T-cell (primary cell): ENCODE measurements at regions not wholly inside any gene's neighbourhood (a gene's known extent, or its start where the extent isn't known, plus 50 kb on each side); places are given as distances from the start of the nearest gene placed in this dataset.
"Not testable (repeated sequence)": the region's sequence is repeated elsewhere in the genome, so short reads cannot be mapped to it uniquely, and the experiment has no call there.

Experiments used
- ATAC-seq, 4 experiments: fragments of 200-7000 bp in 3 of 4; fragments of 150-1000 bp in 1 of 4; cut with Tn5 transposase; replicated peaks in 1 of 4; 1 replicate in 3 of 4; 2 replicates in 1 of 4; pipeline ENCODE4 v1.10.0; 2021; ENCODE audit warnings: moderate library complexity in 3 of 4, mild to moderate bottlenecking in 2 of 4, moderate number of reproducible peaks in 1 of 4
- CTCF ChIA-PET, 2 donors: fragments of 300-600 bp; sonication (Branson Sonifier 250); formaldehyde crosslinking; loops; one replicate each; lab custom pipeline; 2022; ENCODE audit warnings: antibody characterized with exemption in 2 of 2; lab: Charles Lee
- POLR2A ChIA-PET, 2 donors: fragments of 300-600 bp; sonication (Branson Sonifier 250); formaldehyde crosslinking; loops; one replicate each; lab custom pipeline; 2022; ENCODE audit warnings: antibody characterized with exemption in 2 of 2; lab: Charles Lee
- DNase-seq, 35 experiments: peaks; one replicate each; pipeline versions ENCODE4 v3.0.0 to v3.0.0-alpha.2; 2013 to 2023
- H3K27ac ChIP-seq: one replicate; pipeline ENCODE4 v1.5.1; 2013; ENCODE audit warnings: low read length
- H3K27me3 ChIP-seq, 2 experiments: replicated peaks in 1 of 2; 1 replicate in 1 of 2; 2 replicates in 1 of 2; pipeline versions ENCODE4 v1.6.1 to v1.7.0; 2013; ENCODE audit warnings: low read length in 1 of 2, mixed read lengths in 1 of 2; ENCODE audit not compliant: control insufficient read depth in 2 of 2, insufficient read depth in 2 of 2; ENCODE audit errors: extremely low read depth in 1 of 2
- H3K36me3 ChIP-seq, 2 donors: 1 replicate in 1 of 2; 2 replicates in 1 of 2; pipeline versions ENCODE4 v1.6.1 to v1.7.0; 2013; ENCODE audit warnings: low read length in 1 of 2; ENCODE audit not compliant: control insufficient read depth in 2 of 2, insufficient read depth in 1 of 2; ENCODE audit errors: extremely low read depth in 1 of 2
- H3K4me1 ChIP-seq, 2 experiments: 1 replicate in 1 of 2; 2 replicates in 1 of 2; pipeline versions ENCODE4 v1.6.1 to v1.7.0; 2013; ENCODE audit warnings: low read length in 2 of 2, mixed read lengths in 1 of 2; ENCODE audit not compliant: insufficient read depth in 2 of 2, control insufficient read depth in 1 of 2; ENCODE audit errors: extremely low read depth in 1 of 2
- H3K4me3 ChIP-seq, 2 donors: 1 replicate in 1 of 2; 2 replicates in 1 of 2; pipeline versions ENCODE4 v1.5.1 to v1.7.0; 2013; ENCODE audit warnings: mild to moderate bottlenecking in 2 of 2, low read length in 1 of 2, moderate library complexity in 1 of 2; ENCODE audit not compliant: control insufficient read depth in 1 of 2; ENCODE audit errors: extremely low read depth in 1 of 2
- H3K9me3 ChIP-seq: 2 replicates; pipeline ENCODE4 v1.7.0; 2013
- H3K27ac Mint-ChIP-seq, 2 donors: one replicate each; pipeline ENCODE4 v1.8.0; 2020 to 2021; ENCODE audit warnings: mild to moderate bottlenecking in 2 of 2, mixed read lengths in 2 of 2
- H3K27me3 Mint-ChIP-seq, 2 donors: one replicate each; pipeline ENCODE4 v1.8.0; 2021 to 2022; ENCODE audit warnings: mixed read lengths in 2 of 2
- H3K36me3 Mint-ChIP-seq: one replicate; pipeline ENCODE4 v1.8.0; 2021; ENCODE audit warnings: mixed read lengths
- H3K4me1 Mint-ChIP-seq, 3 donors: one replicate each; pipeline ENCODE4 v1.8.0; 2020 to 2022; ENCODE audit warnings: mixed read lengths in 3 of 3, mild to moderate bottlenecking in 1 of 3
- H3K4me3 Mint-ChIP-seq, 3 donors: one replicate each; pipeline ENCODE4 v1.8.0; 2020 to 2022; ENCODE audit warnings: mild to moderate bottlenecking in 3 of 3, mixed read lengths in 3 of 3, moderate library complexity in 3 of 3
- H3K9me3 Mint-ChIP-seq, 3 donors: one replicate each; pipeline ENCODE4 v1.8.0; 2020 to 2022; ENCODE audit warnings: mixed read lengths in 3 of 3
- WGBS: methylation state at CpG from one replicate; pipeline ENCODE4 v1.1.5; 2013; ENCODE audit warnings: missing lambda C conversion rate; ENCODE audit not compliant: insufficient coverage; 5-methylcytosine and 5-hydroxymethylcytosine counted together

DNA sequence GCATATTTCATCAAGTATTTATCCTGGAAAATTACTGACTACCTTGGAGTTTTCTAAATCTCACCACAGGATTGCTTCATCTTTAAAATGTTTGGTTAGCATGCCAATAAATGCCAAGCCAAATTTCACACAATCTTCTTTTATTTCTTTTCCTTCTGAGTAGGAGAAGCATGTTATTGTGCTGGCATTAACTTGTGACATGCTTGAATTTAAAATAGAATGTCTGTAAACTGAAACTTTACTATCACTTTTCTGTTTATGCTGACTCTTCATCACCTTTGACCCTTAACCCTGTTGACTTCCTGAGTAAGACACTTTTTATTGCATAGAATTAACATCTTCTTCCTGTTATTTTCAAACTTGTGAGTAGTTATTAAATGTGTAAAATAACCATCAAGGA, 56.2 kb upstream of the LRRTM4 start:
- Mint-ChIP-seq H3K9me3 (peaks cover 0 to 37% (median 17%) of the 10 kb centered on the region in 3 donors), H3K27ac (no peak overlapping the region), H3K4me1 (no peaks in the 10 kb centered on the region), H3K36me3 (no peaks in the 10 kb centered on the region), H3K4me3 (no peak overlapping the region), H3K27me3 (no peaks in the 10 kb centered on the region)
- POLR2A ChIA-PET = no interaction called here
- CTCF ChIA-PET = interaction anchor here in 1 of 2 donors (0.6 kb wide), 1 partner anchor 1489 kb away, joined by 5 read pairs; no protein-coding TSS in a partner anchor
- H3K36me3 ChIP-seq = no peaks in the 10 kb centered on the region
- H3K27me3 ChIP-seq = no peaks in the 10 kb centered on the region
- no peak overlapping the region for H3K27ac ChIP-seq
- DNase-seq (no peak), ATAC-seq (no peak)
- no peaks in the 10 kb centered on the region for H3K9me3 ChIP-seq
- H3K4me1 ChIP-seq = no peaks in the 10 kb centered on the region
- H3K4me3 ChIP-seq = no peak overlapping the region

DNA sequence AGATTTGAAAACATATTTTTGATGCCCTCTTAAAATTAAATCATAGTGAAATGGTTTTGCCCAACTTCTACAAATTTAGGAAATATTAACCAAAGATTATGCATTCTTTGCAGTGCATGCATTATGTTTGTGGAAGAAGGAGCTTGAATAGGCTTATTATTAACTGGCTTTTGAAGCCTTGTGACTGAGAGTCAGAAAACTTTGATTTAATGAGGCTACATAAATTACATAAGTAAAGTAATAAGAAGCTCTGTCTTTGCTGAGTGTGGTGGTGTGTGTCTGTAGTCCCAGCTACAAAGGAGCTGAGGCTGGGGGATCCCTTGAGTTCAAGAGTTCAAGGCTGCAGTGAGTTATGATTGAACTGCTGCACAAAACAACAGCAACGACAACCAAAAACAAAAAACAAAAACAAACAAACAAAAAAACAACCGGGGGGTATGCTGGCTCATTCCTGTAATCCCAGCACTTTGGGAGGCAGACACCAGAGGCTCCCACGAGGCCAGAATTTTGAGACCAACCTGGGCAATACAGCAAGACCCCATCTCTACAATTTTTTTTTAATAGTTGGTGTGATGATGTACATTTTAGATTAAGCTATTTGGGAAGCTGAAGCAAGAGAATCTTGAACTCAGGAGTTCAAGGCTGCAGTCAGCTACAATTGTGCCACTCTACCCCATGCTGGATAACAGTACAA, 57.0 kb upstream of the LRRTM4 start:
- no peak overlapping the region for H3K4me3 Mint-ChIP-seq
- Histone ChIP-seq H3K9me3 (no peaks in the 10 kb centered on the region), H3K4me1 (no peaks in the 10 kb centered on the region), H3K27me3 (no peaks in the 10 kb centered on the region), H3K27ac (no peak overlapping the region), H3K36me3 (no peaks in the 10 kb centered on the region), H3K4me3 (no peak overlapping the region)
- ChIA-PET POLR2A (no interaction called here), CTCF (no interaction called here)
- ATAC-seq = no peak
- H3K27me3 Mint-ChIP-seq = no peaks in the 10 kb centered on the region
- no peaks in the 10 kb centered on the region for H3K36me3 Mint-ChIP-seq
- H3K27ac Mint-ChIP-seq = no peak overlapping the region
- WGBS = 67% methylated on average over 1 of the region's 3 CpGs
- no peaks in the 10 kb centered on the region for H3K4me1 Mint-ChIP-seq
- DNase-seq = no peak
- H3K9me3 Mint-ChIP-seq = peaks cover 7 to 44% (median 20%) of the 10 kb centered on the region in 3 donors

DNA sequence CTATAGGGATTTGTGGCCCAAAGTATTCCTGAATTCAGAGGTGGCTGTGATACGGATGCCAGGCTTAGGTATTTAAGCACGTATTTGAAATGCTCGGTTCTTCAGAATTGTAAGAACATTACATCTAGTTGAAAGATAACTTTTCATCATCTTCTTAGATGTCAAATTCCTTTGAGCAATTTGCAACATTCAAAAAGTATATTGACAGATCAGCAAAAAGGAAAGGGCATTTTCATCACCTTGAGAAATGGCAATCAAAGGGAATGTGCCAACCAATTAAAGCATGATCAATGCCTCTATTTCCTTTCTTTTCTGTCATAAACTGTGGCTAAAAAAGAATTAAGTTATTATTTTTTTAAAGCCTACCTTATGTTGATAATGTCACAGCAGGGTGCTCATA, 66.3 kb upstream of the LRRTM4 start:
- ChIA-PET CTCF (no interaction called here), POLR2A (no interaction called here)
- ATAC-seq = no peak
- Mint-ChIP-seq H3K4me1 (no peaks in the 10 kb centered on the region), H3K36me3 (no peaks in the 10 kb centered on the region), H3K27me3 (no peaks in the 10 kb centered on the region), H3K9me3 (peaks cover 13 to 16% (median 16%) of the 10 kb centered on the region in 3 donors), H3K27ac (no peak overlapping the region), H3K4me3 (no peak overlapping the region)
- Histone ChIP-seq H3K36me3 (no peaks in the 10 kb centered on the region), H3K4me3 (no peak overlapping the region), H3K4me1 (no peaks in the 10 kb centered on the region), H3K9me3 (peaks cover 2% of the 10 kb centered on the region), H3K27ac (no peak overlapping the region), H3K27me3 (no peaks in the 10 kb centered on the region)
- no CpG with 5 or more reads among the region's 3 CpGs for WGBS
- DNase-seq = no peak

DNA sequence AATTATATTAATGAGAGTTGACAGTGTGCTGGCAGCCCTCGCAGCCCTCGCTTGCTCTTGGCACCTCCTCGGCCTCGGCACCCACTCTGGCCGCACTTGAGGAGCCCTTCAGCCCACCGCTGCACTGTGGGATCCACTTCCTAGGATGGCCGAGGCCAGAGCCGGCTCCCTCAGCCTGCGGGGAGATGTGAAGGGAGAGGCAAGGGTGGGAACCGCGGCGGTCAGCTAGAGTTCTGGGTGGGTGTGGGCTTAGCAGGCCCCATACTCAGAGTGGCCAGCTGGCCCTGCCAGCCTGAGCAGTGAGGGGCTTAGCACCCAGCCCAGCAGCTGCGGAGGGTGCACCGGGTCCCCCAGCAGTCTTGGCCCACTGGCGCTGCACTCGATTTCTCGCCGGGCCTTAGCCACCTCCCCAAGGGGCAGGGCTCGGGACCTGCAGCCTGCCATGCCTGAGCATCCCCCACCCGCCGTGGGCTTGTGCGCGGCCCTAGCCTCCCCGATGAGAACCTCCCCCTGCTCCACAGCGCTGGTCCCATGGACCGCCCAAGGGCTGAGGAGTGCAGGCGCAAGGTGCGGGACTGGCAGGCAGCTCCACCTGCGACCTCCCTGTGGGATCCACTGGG, 68.2 kb upstream of the LRRTM4 start:
- H3K36me3 Mint-ChIP-seq = no peaks in the 10 kb centered on the region
- Histone ChIP-seq H3K9me3 (peaks cover 2% of the 10 kb centered on the region), H3K27ac (no peak overlapping the region), H3K4me3 (no peak overlapping the region), H3K4me1 (no peaks in the 10 kb centered on the region), H3K27me3 (no peaks in the 10 kb centered on the region), H3K36me3 (no peaks in the 10 kb centered on the region)
- no peaks in the 10 kb centered on the region for H3K4me1 Mint-ChIP-seq
- H3K4me3 Mint-ChIP-seq = no peak overlapping the region
- 91% methylated on average over 26 of the region's 29 CpGs for WGBS
- H3K27me3 Mint-ChIP-seq = no peaks in the 10 kb centered on the region
- CTCF ChIA-PET = no interaction called here
- POLR2A ChIA-PET = no interaction called here
- no peak overlapping the region for H3K27ac Mint-ChIP-seq
- ATAC-seq (no peak), DNase-seq (no peak)
- H3K9me3 Mint-ChIP-seq = peaks cover 4 to 14% (median 13%) of the 10 kb centered on the region in 3 donors

DNA sequence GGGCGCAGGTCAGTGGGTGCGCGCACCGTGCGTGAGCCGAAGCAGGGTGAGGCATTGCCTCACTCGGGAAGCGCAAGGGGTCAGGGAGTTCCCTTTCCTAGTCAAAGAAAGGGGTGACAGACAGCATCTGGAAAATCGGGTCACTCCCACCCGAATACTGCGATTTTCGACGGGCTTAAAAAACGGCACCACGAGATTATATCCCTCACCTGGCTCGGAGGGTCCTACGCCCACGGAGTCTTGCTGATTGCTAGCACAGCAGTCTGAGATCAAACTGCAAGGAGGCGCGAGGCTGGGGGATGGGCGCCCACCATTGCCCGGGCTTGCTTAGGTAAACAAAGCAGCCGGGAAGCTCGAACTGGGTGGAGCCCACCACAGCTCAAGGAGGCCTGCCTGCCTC, 70.8 kb upstream of the LRRTM4 start:
- H3K4me3 ChIP-seq, H3K4me1 ChIP-seq, H3K27me3 Mint-ChIP-seq, H3K27ac ChIP-seq, H3K4me3 Mint-ChIP-seq, DNase-seq, CTCF ChIA-PET, H3K27ac Mint-ChIP-seq, H3K27me3 ChIP-seq, ATAC-seq, H3K36me3 ChIP-seq, H3K36me3 Mint-ChIP-seq, H3K4me1 Mint-ChIP-seq, H3K9me3 ChIP-seq: not testable (repeated sequence)
- POLR2A ChIA-PET = interaction anchor here in 1 of 2 donors (0.6 kb wide), 1 partner anchor 1070 kb away, joined by 4 read pairs; no protein-coding TSS in a partner anchor
- WGBS = 100% methylated on average over 3 of the region's 24 CpGs
- peaks cover 4 to 14% (median 13%) of the 10 kb centered on the region in 3 donors for H3K9me3 Mint-ChIP-seq

DNA sequence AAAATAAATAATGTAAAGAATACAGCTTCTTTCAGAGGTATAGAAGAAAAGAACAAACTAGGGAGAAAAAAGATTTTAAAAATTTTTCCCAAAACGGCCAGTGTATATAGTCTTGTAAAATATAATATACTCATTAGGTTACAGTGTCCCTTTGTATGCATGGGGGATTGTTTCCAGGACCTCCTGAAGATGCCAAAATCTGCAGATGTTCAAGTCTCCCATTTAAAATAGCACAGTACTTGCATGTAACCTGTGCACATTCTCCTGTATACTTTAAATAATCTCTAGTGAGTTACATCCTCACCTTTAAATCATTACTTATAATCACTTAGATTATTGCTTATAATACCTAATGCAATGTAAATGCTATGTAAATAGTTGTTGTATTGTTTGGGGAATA, 80.6 kb upstream of the LRRTM4 start:
- H3K27ac Mint-ChIP-seq = no peak overlapping the region
- H3K9me3 Mint-ChIP-seq = peaks cover 3 to 24% (median 15%) of the 10 kb centered on the region in 3 donors
- no peaks in the 10 kb centered on the region for H3K27me3 Mint-ChIP-seq
- H3K27me3 ChIP-seq = no peaks in the 10 kb centered on the region
- no peak for ATAC-seq
- H3K27ac ChIP-seq = no peak overlapping the region
- no peaks in the 10 kb centered on the region for H3K36me3 ChIP-seq
- no peaks in the 10 kb centered on the region for H3K36me3 Mint-ChIP-seq
- no peak overlapping the region for H3K4me3 ChIP-seq
- H3K4me3 Mint-ChIP-seq = no peak overlapping the region
- CTCF ChIA-PET = no interaction called here
- DNase-seq = no peak
- no peaks in the 10 kb centered on the region for H3K9me3 ChIP-seq
- no peaks in the 10 kb centered on the region for H3K4me1 Mint-ChIP-seq
- no peaks in the 10 kb centered on the region for H3K4me1 ChIP-seq
- no CpG with 5 or more reads among the region's 1 CpG for WGBS
- POLR2A ChIA-PET = no interaction called here
